Kidney (tissue), 13 donors: ENCODE measurements at regions not wholly inside any gene's neighbourhood (a gene's known extent, or its start where the extent isn't known, plus 50 kb on each side); places are given as distances from the start of the nearest gene placed in this dataset.

Experiments
- DNase-seq, 5 donors: peaks; one replicate each; pipeline ENCODE4 v3.0.0-alpha.2; 2013 to 2020
- FAIRE-seq: peaks from 2 replicates; lab custom pipeline; 2012; peaks lifted over from hg19 to GRCh38; lab: Jason Lieb, UNC
- H3K27ac ChIP-seq, 2 donors: one replicate each; pipeline ENCODE4 v1.7.0; 2013; ENCODE audit warnings: low read depth in 2 of 2, low read length in 2 of 2, inconsistent platforms in 1 of 2
- H3K27me3 ChIP-seq: one replicate; pipeline ENCODE4 v1.7.1; 2013; ENCODE audit warnings: low read length, inconsistent platforms; ENCODE audit not compliant: control insufficient read depth, insufficient read depth
- H3K36me3 ChIP-seq, 3 donors: one replicate each; pipeline versions ENCODE4 v1.7.0 to v1.7.1; 2013; ENCODE audit warnings: low read length in 3 of 3, control low read depth in 1 of 3, inconsistent platforms in 1 of 3; ENCODE audit not compliant: insufficient read depth in 3 of 3, control insufficient read depth in 2 of 3
- H3K4me1 ChIP-seq, 3 donors: one replicate each; pipeline versions ENCODE4 v1.7.0 to v1.7.1; 2013; ENCODE audit warnings: low read length in 3 of 3, inconsistent platforms in 1 of 3, low read depth in 1 of 3; ENCODE audit not compliant: control insufficient read depth in 2 of 3, insufficient read depth in 2 of 3
- H3K4me3 ChIP-seq, 3 donors: one replicate each; pipeline versions ENCODE4 v1.7.0 to v1.8.1; 2013; ENCODE audit warnings: low read length in 3 of 3, control low read depth in 1 of 3, inconsistent platforms in 1 of 3
- H3K9ac ChIP-seq, 3 donors: one replicate each; pipeline versions ENCODE4 v1.7.0 to v1.7.1; 2013; ENCODE audit warnings: low read length in 3 of 3, control low read depth in 1 of 3, inconsistent platforms in 1 of 3
- H3K9me3 ChIP-seq, 3 donors: one replicate each; pipeline versions ENCODE4 v1.7.0 to v1.7.1; 2013; ENCODE audit warnings: low read length in 3 of 3, control low read depth in 1 of 3, inconsistent platforms in 1 of 3; ENCODE audit not compliant: control insufficient read depth in 2 of 3, insufficient read depth in 1 of 3
- intact Hi-C: fragments of 100-400 bp; cut with DNase I; formaldehyde crosslinking; loops from one replicate; pipeline ENCODE4 v1.11.1; 2022
- TF ChIP-seq, protein P1 (sequence below): IDR thresholded peaks from 3 replicates; pipeline ENCODE4 v1.5.1; 2012; ENCODE audit warnings: mild to moderate bottlenecking, moderate library complexity, borderline replicate concordance; ENCODE audit not compliant: insufficient read depth; ENCODE audit errors: extremely low read depth
- donor health status: control.
- donor health status: control.
- donor health status: control.
- donor health status: control.
- donor health status: control.
- donor health status: DM: yes; HTN: yes; CAD: no.
- donor health status: Normal renal cell carcinoma (clear cell type).

DNA sequence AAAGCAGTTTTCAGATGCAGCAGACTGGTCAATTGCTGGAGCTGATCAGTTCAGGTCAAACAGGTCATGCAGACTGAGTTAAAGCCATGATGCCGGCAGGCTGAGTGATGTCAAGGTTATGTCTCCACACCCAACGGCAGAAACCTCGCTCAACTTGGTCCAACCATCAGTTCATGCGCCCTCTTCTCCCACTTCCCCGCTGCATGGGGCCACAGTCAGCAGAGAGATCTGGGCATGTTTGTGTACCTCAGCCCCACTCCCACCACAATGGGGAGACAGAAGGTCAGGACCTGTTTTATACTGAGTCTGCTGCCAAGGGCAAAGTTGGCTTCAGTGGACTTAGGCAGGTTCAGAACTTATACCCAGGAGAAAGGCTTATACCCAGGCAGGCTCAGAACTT is 118.7 kb downstream of the TRIM29 start:
- Histone ChIP-seq H3K9me3 (no peaks in the 10 kb centered on the region), H3K27me3 (no peaks in the 10 kb centered on the region)
- intact Hi-C loops = no loop called here

DNA sequence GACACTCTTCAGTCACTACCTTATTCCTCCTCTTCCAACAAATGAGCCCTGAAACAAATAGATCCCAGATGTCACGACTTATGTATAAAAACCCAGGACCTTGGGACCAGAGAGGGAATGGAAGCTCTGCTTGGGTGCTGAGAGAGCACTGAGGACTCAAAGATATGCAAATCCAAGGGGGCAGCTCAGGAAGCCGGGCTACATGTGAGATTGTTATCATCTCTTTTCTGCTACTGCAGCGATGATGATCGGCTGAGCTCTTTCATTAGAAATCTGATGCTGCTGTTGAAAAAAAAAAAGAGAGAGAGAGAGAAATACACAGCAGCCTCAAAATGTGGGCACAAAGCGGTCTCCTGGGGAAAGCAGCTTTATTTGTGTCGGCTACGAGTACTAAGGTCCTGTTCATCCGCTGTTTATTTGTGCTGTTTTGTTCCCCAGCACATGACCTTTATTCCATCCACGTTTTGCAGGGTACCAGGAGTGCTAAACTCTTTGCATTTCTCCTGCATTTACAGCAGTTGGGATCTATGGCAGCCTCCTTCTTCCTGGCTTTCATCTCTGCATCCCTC is 120.2 kb downstream of the TRIM29 start:
- no peaks in the 10 kb centered on the region for H3K27me3 ChIP-seq
- intact Hi-C loops = no loop called here

More for the DNA sequence above, 118.7 kb downstream of the TRIM29 start:
- Histone ChIP-seq H3K36me3 (no peaks in the 10 kb centered on the region), H3K27ac (no peak overlapping the region), H3K9ac (no peak overlapping the region), H3K4me3 (no peak overlapping the region), H3K4me1 (no peaks in the 10 kb centered on the region)
- DNase-seq = no peak
- no peak for FAIRE-seq
- TF ChIP-seq, protein P1, sequence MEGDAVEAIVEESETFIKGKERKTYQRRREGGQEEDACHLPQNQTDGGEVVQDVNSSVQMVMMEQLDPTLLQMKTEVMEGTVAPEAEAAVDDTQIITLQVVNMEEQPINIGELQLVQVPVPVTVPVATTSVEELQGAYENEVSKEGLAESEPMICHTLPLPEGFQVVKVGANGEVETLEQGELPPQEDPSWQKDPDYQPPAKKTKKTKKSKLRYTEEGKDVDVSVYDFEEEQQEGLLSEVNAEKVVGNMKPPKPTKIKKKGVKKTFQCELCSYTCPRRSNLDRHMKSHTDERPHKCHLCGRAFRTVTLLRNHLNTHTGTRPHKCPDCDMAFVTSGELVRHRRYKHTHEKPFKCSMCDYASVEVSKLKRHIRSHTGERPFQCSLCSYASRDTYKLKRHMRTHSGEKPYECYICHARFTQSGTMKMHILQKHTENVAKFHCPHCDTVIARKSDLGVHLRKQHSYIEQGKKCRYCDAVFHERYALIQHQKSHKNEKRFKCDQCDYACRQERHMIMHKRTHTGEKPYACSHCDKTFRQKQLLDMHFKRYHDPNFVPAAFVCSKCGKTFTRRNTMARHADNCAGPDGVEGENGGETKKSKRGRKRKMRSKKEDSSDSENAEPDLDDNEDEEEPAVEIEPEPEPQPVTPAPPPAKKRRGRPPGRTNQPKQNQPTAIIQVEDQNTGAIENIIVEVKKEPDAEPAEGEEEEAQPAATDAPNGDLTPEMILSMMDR = no peak

DNA sequence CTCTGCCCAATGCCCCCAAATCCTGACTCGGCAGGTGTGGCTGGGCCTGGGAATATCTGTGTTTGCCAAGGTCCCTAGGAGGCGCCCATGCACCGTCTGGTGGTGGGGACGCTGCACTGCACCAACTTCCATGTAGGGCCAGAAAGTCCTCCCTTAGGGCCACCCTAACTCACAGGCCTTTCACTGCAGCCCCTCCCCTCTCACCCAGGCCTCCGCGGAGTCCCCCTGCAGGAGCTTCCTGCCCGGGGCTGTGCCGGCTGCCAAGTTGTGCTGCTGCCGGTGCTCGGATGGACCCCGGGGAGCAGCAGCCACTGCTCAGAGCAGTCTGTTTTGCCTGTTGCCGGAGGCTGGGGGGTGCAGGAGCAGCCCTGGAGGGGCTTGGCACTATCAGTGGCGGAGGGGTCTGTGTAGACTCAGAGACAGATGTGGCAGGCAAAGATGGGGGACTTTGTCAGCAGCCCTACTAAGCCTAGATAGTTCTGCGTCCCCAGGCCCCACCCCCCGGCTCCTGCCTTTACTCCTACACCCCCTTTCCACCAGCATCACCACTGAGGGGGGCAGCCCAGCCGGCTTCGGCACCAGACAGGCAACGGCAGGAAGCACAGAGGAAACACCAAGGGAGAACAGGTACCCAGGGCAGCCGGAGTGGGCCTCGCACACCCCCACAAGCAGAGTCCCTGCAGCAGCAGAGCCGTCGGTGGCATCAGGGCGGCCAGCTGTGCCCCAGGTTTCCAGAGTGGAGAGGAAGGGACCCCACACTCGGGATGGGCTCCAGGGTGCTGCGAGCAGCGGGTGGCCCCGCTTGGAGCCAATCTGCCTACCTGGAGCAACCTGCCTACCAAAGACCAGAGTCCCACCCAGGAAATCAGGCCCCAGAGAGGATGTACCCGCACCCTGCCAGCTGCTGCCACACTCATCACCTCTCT is 124.3 kb downstream of the TRIM29 start:
- Histone ChIP-seq H3K9ac (no peak overlapping the region), H3K9me3 (no peaks in the 10 kb centered on the region), H3K4me1 (no peaks in the 10 kb centered on the region), H3K27me3 (no peaks in the 10 kb centered on the region), H3K4me3 (no peak overlapping the region), H3K36me3 (no peaks in the 10 kb centered on the region), H3K27ac (no peak overlapping the region)
- intact Hi-C loops = no loop called here
- DNase-seq (peak in 4 of 5 donors; percentile 54 to 75 (median 72)), FAIRE-seq (no peak)
- TF ChIP-seq, protein P1 = peak; percentile 72

More for the DNA sequence above, 120.2 kb downstream of the TRIM29 start:
- peak in 1 of 5 donors; percentile 8 for DNase-seq
- no peak for FAIRE-seq
- Histone ChIP-seq H3K9ac (no peak overlapping the region), H3K4me3 (no peak overlapping the region), H3K36me3 (no peaks in the 10 kb centered on the region), H3K27ac (no peak overlapping the region), H3K9me3 (no peaks in the 10 kb centered on the region), H3K4me1 (no peaks in the 10 kb centered on the region)
- TF ChIP-seq, protein P1 = no peak
